GM18909 (cell line): ENCODE measurements at regions not wholly inside any gene's neighbourhood (a gene's known extent, or its start where the extent isn't known, plus 50 kb on each side); places are given as distances from the start of the nearest gene placed in this dataset.
A peak's percentile ranks its signal among the peaks of the same experiment; 100 is the strongest.

Experiments used
- ATAC-seq: cut with Tn5 transposase; IDR thresholded peaks from one replicate; pipeline ENCODE4 v1.9.1; 2021; ENCODE audit warnings: mild to moderate bottlenecking; ENCODE audit not compliant: unreplicated experiment, poor library complexity

GRCh38 chr12:11946161-11946560 is 124.6 kb upstream of the BCL2L14 start:
- no peak for ATAC-seq

DNA sequence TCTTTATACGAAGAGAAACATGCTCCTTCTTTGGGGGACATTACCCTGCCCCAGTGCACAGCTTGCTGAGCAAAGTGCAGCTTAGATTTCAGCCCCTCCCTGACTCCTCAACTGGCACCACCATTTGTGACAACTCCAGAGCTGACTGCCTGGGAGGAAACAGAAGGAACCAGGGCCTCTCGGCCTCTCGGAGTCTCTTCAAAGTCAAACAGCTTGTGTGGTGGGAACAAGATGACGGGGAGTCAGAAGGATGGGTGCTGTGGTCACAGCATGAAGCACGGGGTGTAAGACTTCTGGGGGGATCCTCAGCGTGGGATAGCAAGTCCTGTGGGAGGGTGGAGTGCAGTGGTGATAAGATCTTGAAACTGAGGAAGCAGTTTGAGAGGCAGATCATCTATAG is 123.5 kb upstream of the BCL2L14 start:
- no peak for ATAC-seq

GRCh38 chr12:11949738-11950411 is 120.9 kb upstream of the BCL2L14 start:
- no peak for ATAC-seq

DNA sequence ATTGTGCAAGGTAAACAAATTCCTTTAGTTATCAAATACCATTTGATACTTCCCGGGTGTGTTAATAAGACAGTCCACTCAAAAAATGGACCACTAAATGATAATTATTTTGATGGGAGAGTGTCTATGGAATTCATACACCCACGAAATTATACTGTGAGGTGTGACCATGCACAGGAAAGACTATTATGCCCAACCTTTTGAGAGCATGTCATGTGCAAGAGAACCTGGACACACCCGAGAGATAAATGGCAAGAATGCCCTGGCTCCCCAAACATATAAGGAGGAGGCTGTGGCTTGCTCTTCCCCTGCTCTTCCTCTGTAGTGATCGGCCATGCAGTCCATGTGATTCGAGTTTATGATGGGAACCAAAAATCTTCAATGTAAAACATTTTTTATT is 119.5 kb upstream of the BCL2L14 start:
- no peak for ATAC-seq

GRCh38 chr12:11953523-11953922 is 117.2 kb upstream of the BCL2L14 start:
- no peak for ATAC-seq

GRCh38 chr12:11954181-11954580 is 116.6 kb upstream of the BCL2L14 start:
- ATAC-seq, result peak; percentile 50

DNA sequence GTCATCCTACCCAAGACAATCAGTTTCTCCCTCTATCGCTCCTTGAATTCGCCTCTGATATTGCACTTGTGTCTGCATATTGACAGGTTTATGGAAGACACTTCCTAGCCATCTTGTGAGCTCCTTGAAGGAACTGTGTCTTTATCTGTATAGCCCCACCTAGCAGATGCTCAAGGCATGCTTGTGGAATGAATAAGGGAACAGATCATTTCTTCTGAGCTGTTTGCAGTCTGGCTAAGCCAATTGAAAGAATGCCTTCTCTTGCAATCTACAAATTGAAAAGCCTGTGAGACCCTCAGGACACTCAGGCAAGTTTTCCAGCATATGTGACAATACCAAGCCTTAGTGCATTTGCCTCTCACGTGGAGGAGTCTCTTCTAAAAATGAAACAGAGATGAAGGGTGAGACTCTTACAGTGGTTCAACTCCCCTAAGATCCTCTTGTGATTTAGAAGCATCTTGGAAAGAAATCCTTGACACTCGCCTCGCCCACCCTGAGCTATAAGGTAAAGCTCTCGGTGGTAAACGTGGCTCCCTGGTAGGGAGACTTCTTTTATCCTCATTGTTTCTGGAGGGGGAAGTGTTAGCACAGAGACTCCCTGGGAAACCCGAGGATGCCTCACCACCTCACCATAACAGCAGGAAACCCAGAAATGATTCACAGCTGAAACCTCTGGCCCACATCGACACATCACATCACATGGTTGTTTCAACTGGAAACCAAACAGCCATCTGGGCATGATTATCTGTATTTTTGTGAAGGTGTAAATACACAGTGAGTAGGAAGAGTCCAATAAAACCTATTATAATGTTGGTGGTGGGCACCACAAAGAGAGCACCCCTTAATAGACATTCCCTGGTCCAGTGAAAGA is 112.3 kb upstream of the BCL2L14 start:
- no peak for ATAC-seq

DNA sequence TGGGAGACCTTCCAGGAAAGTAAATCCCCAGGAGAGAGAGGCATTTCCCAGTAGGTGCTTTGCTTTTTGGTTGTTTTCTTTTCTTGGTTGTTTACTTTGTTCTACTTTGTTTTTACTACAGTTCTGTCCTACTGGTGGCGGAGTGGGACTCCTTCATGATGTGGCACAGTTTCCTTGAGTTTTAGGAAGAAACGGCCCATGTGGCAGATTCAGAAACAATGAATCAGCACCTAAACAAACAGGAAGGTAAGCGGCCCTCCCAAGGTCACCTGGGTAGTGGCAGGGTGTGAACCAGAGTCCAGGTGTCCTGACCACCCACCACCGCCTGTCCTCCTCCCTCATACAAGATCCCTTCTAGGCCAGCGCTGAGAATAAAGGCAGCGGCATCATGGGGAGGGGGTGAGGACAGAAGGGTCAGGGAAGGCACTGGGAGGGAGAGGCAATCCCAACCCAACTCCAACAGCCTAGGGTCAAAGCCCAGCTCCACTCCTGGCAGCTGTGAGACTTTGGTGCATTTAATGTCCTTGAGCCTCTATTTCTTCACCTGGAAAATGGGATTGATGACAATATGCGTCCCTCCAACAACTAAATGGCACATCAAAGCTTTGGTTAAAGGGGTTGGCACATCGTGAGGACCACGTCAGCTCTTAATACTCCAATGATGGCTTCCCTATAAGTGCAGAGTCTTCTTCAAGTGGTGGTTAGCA is 111.5 kb upstream of the BCL2L14 start:
- no peak for ATAC-seq

DNA sequence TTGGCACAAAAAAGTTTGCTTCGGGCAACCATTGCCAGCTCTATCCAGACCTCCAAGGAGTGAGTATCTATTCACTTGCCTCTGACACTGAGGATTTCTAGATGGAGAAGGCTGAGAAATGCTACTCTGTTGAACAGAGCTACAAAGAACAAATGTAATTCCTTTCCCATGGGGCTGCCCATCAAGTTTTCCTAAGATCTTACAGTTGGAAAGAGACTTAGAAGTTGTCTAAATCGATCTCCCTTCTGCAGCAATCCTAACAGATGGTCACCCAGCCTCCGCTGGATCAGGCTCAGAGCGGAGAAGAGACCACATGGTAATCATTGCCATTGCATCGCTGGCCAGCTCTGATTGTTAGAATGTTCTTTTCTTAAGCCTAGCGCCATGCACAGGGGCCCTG is 110.1 kb upstream of the BCL2L14 start:
- no peak for ATAC-seq

DNA sequence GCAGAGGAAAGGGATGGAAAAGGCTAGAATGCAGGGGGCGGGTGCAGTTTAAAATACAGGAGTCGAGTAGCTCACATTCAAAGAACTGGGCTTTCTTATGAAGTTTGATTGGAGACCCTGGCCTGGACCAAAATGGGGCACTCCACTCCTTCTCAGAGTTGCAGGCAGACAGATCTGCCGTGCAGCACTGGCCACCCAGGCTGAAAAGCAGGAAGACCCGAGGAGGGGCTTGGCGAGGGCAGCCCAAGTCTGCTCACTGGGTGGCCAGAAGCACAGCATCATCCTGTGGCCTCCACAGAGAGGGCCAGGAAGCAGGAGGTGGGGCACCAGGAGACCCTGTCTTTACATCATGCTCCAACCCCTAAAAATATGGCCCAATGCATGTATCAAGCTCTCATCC is 109.1 kb upstream of the BCL2L14 start:
- ATAC-seq, result no peak

DNA sequence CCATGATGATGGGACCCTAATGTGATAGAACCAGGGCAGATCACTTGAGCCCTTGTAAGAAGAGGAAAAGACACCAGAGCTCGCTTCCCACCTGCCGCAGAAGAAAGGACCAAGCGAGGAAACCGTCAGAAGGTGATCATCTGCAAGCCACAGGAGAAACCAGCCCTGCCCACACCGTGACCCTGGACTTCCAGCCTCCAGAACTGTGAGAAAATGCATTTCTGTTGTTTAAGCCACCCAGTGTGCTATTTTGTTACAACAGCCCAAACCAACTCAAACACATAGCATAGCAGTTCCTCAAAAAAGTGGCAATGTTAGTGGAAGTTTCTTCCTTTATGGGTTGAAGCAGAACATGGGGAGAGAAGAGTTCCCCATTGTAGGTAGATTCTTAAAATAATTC is 107.9 kb upstream of the BCL2L14 start:
- ATAC-seq, result no peak

- no peak for ATAC-seq
These were observed 106.8 kb upstream of the BCL2L14 start for GRCh38 chr12:11963841-11964471.

DNA sequence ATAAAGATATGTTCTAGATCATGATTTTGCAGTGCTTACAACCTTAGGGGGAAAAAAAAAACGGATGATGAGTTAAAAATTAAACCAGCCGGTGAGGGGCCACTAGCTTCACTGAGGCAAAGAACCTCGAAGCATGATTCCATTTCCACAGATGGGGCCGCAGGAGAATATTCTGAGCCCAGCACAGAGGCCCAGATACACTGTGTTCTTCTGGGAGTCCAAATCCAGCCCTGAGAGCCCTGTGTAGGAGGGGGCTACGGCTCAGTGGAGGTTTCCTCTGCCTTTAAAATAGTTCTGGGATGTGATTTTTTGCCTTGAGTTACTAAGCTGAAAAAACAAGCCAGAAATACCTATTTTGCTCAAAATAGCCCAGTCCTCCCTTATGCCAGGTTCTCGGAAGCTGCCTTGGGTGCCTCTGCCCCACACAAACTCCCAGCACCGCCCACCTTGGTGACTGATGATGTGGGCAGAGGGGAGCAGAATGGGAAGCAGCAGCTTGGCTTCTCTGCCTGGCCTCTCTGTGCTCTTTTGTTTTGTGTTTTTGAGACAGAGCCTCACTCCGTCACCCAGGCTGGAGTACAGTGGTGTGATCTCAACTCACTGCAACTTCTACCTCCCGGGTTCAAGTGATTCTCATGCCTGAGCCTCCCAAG is 105.4 kb upstream of the BCL2L14 start:
- ATAC-seq, result no peak

DNA sequence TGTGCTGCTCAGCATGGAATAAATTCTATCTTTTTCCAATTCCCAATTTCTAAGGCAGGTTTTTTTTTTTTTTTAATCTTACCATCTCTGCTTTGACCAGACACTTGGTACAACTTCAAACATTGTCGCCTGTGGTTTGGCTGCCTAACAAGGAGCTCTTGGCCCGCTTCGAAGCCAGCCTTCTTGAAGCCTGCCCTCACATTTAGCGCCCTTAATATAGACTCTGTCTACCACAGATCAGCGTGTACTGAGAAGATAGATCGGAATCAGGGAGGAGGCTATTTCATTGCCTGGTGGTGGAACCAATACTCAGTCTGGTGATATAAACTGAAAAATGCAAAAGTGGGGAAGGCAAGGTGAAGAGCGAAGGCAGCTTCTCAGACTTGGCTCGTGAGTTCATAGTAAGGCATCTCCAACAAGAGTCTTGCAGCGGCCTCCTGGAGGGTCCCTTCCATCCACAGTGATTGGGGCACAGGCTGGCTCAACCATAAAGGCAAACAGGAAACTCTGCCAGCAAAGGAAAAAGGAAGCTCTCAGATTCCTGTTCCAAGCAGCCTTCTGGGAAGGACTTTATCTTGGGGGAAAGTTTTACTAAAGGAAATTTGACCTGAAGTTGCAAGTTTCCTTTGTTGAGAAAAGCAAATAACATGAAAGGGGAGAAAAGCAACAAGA is 103.2 kb upstream of the BCL2L14 start:
- no peak for ATAC-seq

- ATAC-seq, result no peak
These were observed 102.7 kb upstream of the BCL2L14 start for GRCh38 chr12:11968048-11968383.

DNA sequence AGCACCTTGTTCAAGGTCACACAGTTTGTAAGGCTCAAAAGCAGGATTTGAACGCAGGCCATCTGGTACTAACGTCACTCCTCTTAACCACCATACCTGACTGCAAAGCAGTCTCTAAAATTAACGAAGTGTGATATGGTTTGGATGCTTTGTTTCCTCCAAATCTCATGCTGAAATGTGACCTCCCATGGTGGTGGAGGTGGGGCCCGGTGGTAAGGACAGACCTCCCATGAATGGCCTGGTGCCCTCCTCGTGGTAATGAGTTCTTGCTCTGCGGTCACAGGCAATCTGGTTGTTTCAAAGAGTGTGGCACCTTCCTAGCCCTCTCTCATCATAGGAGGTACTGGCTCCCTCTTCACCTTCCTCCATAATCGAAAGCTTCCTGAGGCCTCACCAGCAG is 102.2 kb upstream of the BCL2L14 start:
- ATAC-seq, result no peak

DNA sequence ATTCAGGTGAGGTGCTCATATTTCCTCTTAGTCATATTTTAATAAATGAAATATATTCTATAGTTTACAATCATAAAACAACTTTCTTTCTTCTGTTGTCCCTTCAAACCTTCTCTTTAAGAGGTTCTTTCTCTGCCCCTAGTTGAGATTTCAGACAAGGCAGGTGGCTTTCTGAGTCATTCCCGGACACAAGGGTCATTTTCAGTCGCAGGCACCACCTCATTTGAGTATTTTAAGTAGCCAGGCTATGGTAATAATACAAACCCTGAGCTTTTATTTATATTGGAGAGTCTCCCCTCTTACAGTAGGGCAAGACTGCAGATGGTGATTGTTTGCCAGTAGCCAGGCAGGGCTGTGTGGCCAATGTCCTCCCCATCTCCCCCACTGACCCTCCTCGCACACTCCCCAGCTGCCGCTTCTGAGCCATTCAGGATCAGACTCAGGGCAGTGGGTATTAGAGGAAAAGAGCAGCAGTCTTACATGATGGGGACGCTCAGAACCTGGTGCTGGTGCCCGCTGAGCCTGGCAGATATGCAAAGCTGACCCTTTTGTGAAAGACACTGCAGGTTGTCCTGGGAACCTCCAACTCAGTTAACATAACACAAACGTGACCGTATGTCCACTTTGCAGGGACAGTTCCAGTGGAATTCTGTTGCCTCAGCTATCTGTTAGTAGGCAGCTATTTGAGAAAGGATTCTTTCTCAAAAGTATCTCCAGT is 101.1 kb upstream of the BCL2L14 start:
- ATAC-seq, result peak; percentile 78

- no peak for ATAC-seq
These were observed 100.6 kb upstream of the BCL2L14 start for GRCh38 chr12:11970155-11970520.

DNA sequence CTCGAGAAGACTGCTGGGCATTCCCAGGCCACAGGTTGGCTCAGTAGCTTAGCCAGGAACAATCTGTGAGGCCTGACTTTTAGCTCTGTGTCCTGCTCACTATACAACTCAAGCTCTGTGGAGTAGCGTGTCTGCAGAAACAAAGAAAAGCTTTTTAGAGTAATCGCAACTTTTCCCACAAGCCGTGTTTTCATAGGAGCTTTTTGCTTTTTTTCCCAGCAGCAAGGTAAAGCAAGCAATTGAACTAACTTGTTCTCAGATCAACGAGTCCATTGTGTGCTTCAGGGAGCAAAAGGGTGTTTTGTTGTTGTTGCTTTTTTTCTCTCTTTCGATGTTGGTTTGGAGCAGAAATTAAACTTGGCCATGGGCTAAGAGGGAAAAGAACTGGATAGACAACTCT is 97.3 kb upstream of the BCL2L14 start:
- ATAC-seq, result no peak
